HepG2 (cell line): ENCODE measurements at regions not wholly inside any gene's neighbourhood (a gene's known extent, or its start where the extent isn't known, plus 50 kb on each side); places are given as distances from the start of the nearest gene placed in this dataset.

Source experiments
- ATAC-seq: fragments of 200-7000 bp; cut with Tn5 transposase; 3 replicates; pipeline ENCODE4 v1.9.1; 2020; ENCODE audit warnings: mild to moderate bottlenecking, moderate library complexity
- BruUV-seq: library from RNA; stranded (reverse); fragments of 400-500 nt; replicated peaks from 2 replicates; lab custom pipeline; 2021; lab: Mats Ljungman, UMichigan
- CTCF ChIA-PET: fragments of 300-600 bp; formaldehyde crosslinking; extraction: SDS; loops from one replicate; lab custom pipeline; 2021; ENCODE audit warnings: low total read pairs, inconsistent platforms, low intra/inter-chr PET ratio; lab: Yijun Ruan, JAX
- POLR2A ChIA-PET: fragments of 350-600 bp; sonication (Branson Sonifier 250); formaldehyde crosslinking; loops from one replicate; lab custom pipeline; 2020; ENCODE audit warnings: antibody characterized with exemption, inconsistent platforms; lab: Yijun Ruan, JAX
- DNase-seq: peaks from one replicate; pipeline ENCODE4 v3.0.0-alpha.2; 2015; ENCODE audit warnings: low spot score
- FAIRE-seq: peaks from 3 replicates; lab custom pipeline; 2011; peaks lifted over from hg19 to GRCh38; lab: Jason Lieb, UNC
- H2AFZ ChIP-seq: one replicate; pipeline ENCODE4 v1.6.1; 2011; ENCODE audit warnings: low read length, inconsistent platforms
- H3K27ac ChIP-seq: fragments of 300-600 bp; 3 replicates; pipeline ENCODE4 v1.8.0; 2011; ENCODE audit warnings: mixed run types, mild to moderate bottlenecking, mixed read lengths, low read length, inconsistent platforms; ENCODE audit not compliant: insufficient read depth; ENCODE audit errors: extremely low read length
- H3K27me3 ChIP-seq, 2 experiments: fragments of 200-600 bp in 1 of 2; 2 replicates in 1 of 2; 3 replicates in 1 of 2; pipeline versions ENCODE4 v1.6.0 to v1.8.0; 2011; ENCODE audit warnings: low read length in 2 of 2, mild to moderate bottlenecking in 2 of 2, moderate library complexity in 2 of 2, inconsistent platforms in 1 of 2; ENCODE audit not compliant: insufficient read depth in 2 of 2, control insufficient read depth in 1 of 2
- H3K36me3 ChIP-seq, 2 experiments: fragments of 200-600 bp in 1 of 2; replicated peaks in 1 of 2; 2 replicates in 1 of 2; 3 replicates in 1 of 2; pipeline versions ENCODE4 v1.5.1 to v1.8.0; 2011; ENCODE audit warnings: low read length in 2 of 2, inconsistent platforms in 1 of 2; ENCODE audit not compliant: insufficient read depth in 2 of 2, control insufficient read depth in 1 of 2
- H3K4me1 ChIP-seq: 2 replicates; pipeline ENCODE4 v1.5.1; 2012; ENCODE audit warnings: low read length, inconsistent platforms; ENCODE audit not compliant: insufficient read depth
- H3K4me2 ChIP-seq: 2 replicates; pipeline ENCODE4 v1.6.0; 2011; ENCODE audit warnings: low read depth, low read length, inconsistent platforms
- H3K4me3 ChIP-seq, 3 experiments: fragments of 200-600 bp in 1 of 3; sonication (generic), shearing (Covaris generic) in 1 of 3; replicated peaks in 1 of 3; 2 replicates each; pipeline ENCODE4 v1.5.1; 2011 to 2016; ENCODE audit warnings: low read length in 3 of 3, inconsistent platforms in 2 of 3, low read depth in 2 of 3, mild to moderate bottlenecking in 2 of 3, control low read depth in 1 of 3, mixed read lengths in 1 of 3; ENCODE audit not compliant: insufficient read depth in 1 of 3
- H3K79me2 ChIP-seq: one replicate; pipeline ENCODE4 v1.6.1; 2011; ENCODE audit warnings: low read length, inconsistent platforms; ENCODE audit not compliant: insufficient read depth
- H3K9ac ChIP-seq: 2 replicates; pipeline ENCODE4 v1.6.0; 2011; ENCODE audit warnings: mild to moderate bottlenecking, low read depth, low read length, inconsistent platforms; ENCODE audit not compliant: insufficient read depth
- H3K9me3 ChIP-seq: 2 replicates; pipeline ENCODE4 v1.5.1; 2012; ENCODE audit warnings: mild to moderate bottlenecking, low read length
- H4K20me1 ChIP-seq: 2 replicates; pipeline ENCODE4 v1.6.0; 2011; ENCODE audit warnings: inconsistent platforms, mild to moderate bottlenecking, low read length, moderate library complexity; ENCODE audit not compliant: insufficient read depth
- HCFC1 ChIP-seq: fragments of 150-350 bp; IDR thresholded peaks from 2 replicates; pipeline ENCODE4 v1.6.1; 2014; ENCODE audit warnings: low read depth, low read length
- SAFB2 ChIP-seq: sonication (generic); formaldehyde crosslinking; IDR thresholded peaks from 2 replicates; pipeline ENCODE4 v1.5.1; 2020; ENCODE audit warnings: missing genetic modification reagents, low read depth, mild to moderate bottlenecking, borderline replicate concordance
- TMF1 ChIP-seq: sonication (generic); formaldehyde crosslinking; IDR thresholded peaks from 2 replicates; pipeline ENCODE4 v1.8.1; 2022; ENCODE audit warnings: low read depth, missing genetic modification reagents
- ZBTB3 ChIP-seq: sonication (generic); formaldehyde crosslinking; IDR thresholded peaks from 2 replicates; pipeline ENCODE4 v1.4.0; 2020; ENCODE audit warnings: low read depth, mild to moderate bottlenecking, moderate library complexity, missing genetic modification reagents, borderline replicate concordance
- ZFP36L2 ChIP-seq: sonication (generic); formaldehyde crosslinking; IDR thresholded peaks from 2 replicates; pipeline ENCODE4 v1.4.0; 2020; ENCODE audit warnings: missing genetic modification reagents
- ZFP90 ChIP-seq: sonication (generic); formaldehyde crosslinking; IDR thresholded peaks from 2 replicates; pipeline ENCODE4 v1.8.0; 2022; ENCODE audit warnings: missing genetic modification reagents, mild to moderate bottlenecking, inconsistent platforms, borderline replicate concordance
- ZNF460 ChIP-seq: sonication (generic); formaldehyde crosslinking; IDR thresholded peaks from 2 replicates; pipeline ENCODE4 v1.5.1; 2020; ENCODE audit warnings: missing genetic modification reagents, mild to moderate bottlenecking, borderline replicate concordance
- ZNF572 ChIP-seq: sonication (generic); formaldehyde crosslinking; IDR thresholded peaks from 2 replicates; pipeline ENCODE4 v1.5.1; 2020; ENCODE audit warnings: mild to moderate bottlenecking, missing genetic modification reagents
- ZNF720 ChIP-seq: sonication (generic); formaldehyde crosslinking; IDR thresholded peaks from 2 replicates; pipeline ENCODE4 v1.4.0; 2020; ENCODE audit warnings: missing genetic modification reagents
- ZNF883 ChIP-seq: sonication (generic); formaldehyde crosslinking; IDR thresholded peaks from 2 replicates; pipeline ENCODE4 v1.5.1; 2020; ENCODE audit warnings: mild to moderate bottlenecking, missing genetic modification reagents; ENCODE audit errors: not compliant biosample characterization
- WGBS: methylation state at CpG from one replicate; pipeline ENCODE4 v1.1.6; 2017; ENCODE audit warnings: low lambda C conversion rate; 5-methylcytosine and 5-hydroxymethylcytosine counted together
- in situ Hi-C: cut with HindIII; loops from 2 replicates; pipeline ENCODE4 v1.10.0; 2017; ENCODE audit warnings: low pct_unique_long_range_greater_than_20kb; ENCODE audit not compliant: extremely low pct_ligation_motif_present
- intact Hi-C: fragments of 100-400 bp; cut with micrococcal nuclease; formaldehyde crosslinking; loops from one replicate; pipeline ENCODE4 v1.10.0; 2022; ENCODE audit not compliant: unreplicated experiment
- TF ChIP-seq, protein P1 (sequence below): sonication (generic); formaldehyde crosslinking; IDR thresholded peaks from 2 replicates; pipeline ENCODE4 v1.4.0; 2020; ENCODE audit warnings: missing genetic modification reagents, borderline replicate concordance
- TF ChIP-seq, protein P2 (sequence below): sonication (generic); formaldehyde crosslinking; IDR thresholded peaks from 2 replicates; pipeline ENCODE4 v1.5.1; 2020; ENCODE audit warnings: missing genetic modification reagents, mild to moderate bottlenecking, borderline replicate concordance
- TF ChIP-seq, protein P3 (sequence below): sonication (generic); formaldehyde crosslinking; IDR thresholded peaks from 2 replicates; pipeline ENCODE4 v1.4.0; 2020; ENCODE audit warnings: mild to moderate bottlenecking, missing genetic modification reagents

DNA sequence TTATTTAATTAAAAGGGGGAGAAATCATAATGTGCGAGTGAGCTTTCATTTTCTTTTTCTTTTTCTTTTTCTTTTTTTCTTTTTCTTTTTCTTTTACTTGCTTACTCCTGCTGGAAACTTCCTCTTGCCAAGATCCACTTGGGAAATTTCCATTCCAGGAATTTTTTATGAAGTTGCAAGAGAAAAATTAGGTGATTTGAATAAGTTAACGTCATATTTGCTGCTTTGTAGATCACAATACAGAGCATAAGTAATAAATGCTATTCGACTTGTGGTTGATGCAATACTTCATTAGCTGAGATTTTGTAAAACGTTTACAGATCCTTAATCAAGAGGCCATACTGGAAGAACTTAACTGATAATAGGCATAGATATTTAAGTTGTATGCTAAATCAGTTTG, 354.7 kb upstream of the SMIM21 start:
- in situ Hi-C loops, result no loop called here
- Histone ChIP-seq H3K79me2 (no peaks in the 10 kb centered on the region), H3K9me3 (no peaks in the 10 kb centered on the region), H4K20me1 (no peaks in the 10 kb centered on the region), H3K9ac (no peak overlapping the region), H2AFZ (no peak overlapping the region), H3K4me3 (no peak overlapping the region), H3K4me1 (no peaks in the 10 kb centered on the region), H3K36me3 (no peaks in the 10 kb centered on the region), H3K27me3 (peaks cover 3 to 23% of the 10 kb centered on the region in 2 experiments; a peak in 4 of 5 replicates), H3K27ac (no peak overlapping the region), H3K4me2 (no peak overlapping the region)
- TF ChIP-seq ZNF883 (CRISPR knock-in tag) (no peak), ZNF572 (CRISPR knock-in tag) (no peak), ZFP36L2 (CRISPR knock-in tag) (no peak), ZNF460 (no peak), ZFP90 (CRISPR knock-in tag) (no peak), SAFB2 (CRISPR knock-in tag) (no peak), ZBTB3 (no peak), ZNF720 (CRISPR knock-in tag) (no peak), HCFC1 (no peak), TMF1 (CRISPR knock-in tag) (no peak)
- TF ChIP-seq, protein P1, sequence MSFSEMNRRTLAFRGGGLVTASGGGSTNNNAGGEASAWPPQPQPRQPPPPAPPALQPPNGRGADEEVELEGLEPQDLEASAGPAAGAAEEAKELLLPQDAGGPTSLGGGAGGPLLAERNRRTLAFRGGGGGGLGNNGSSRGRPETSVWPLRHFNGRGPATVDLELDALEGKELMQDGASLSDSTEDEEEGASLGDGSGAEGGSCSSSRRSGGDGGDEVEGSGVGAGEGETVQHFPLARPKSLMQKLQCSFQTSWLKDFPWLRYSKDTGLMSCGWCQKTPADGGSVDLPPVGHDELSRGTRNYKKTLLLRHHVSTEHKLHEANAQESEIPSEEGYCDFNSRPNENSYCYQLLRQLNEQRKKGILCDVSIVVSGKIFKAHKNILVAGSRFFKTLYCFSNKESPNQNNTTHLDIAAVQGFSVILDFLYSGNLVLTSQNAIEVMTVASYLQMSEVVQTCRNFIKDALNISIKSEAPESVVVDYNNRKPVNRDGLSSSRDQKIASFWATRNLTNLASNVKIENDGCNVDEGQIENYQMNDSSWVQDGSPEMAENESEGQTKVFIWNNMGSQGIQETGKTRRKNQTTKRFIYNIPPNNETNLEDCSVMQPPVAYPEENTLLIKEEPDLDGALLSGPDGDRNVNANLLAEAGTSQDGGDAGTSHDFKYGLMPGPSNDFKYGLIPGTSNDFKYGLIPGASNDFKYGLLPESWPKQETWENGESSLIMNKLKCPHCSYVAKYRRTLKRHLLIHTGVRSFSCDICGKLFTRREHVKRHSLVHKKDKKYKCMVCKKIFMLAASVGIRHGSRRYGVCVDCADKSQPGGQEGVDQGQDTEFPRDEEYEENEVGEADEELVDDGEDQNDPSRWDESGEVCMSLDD, result no peak
- TF ChIP-seq, protein P2, sequence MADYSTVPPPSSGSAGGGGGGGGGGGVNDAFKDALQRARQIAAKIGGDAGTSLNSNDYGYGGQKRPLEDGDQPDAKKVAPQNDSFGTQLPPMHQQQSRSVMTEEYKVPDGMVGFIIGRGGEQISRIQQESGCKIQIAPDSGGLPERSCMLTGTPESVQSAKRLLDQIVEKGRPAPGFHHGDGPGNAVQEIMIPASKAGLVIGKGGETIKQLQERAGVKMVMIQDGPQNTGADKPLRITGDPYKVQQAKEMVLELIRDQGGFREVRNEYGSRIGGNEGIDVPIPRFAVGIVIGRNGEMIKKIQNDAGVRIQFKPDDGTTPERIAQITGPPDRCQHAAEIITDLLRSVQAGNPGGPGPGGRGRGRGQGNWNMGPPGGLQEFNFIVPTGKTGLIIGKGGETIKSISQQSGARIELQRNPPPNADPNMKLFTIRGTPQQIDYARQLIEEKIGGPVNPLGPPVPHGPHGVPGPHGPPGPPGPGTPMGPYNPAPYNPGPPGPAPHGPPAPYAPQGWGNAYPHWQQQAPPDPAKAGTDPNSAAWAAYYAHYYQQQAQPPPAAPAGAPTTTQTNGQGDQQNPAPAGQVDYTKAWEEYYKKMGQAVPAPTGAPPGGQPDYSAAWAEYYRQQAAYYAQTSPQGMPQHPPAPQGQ, result no peak
- TF ChIP-seq, protein P3, sequence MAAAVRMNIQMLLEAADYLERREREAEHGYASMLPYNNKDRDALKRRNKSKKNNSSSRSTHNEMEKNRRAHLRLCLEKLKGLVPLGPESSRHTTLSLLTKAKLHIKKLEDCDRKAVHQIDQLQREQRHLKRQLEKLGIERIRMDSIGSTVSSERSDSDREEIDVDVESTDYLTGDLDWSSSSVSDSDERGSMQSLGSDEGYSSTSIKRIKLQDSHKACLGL (CRISPR knock-in tag), result no peak
- ATAC-seq (no peak), FAIRE-seq (no peak), DNase-seq (no peak)
- 1% methylated on average over 4 of the region's 4 CpGs for WGBS
- BruUV-seq, result no TSS peak
- CTCF ChIA-PET, result no interaction called here
- POLR2A ChIA-PET, result no interaction called here
- intact Hi-C loops, result no loop called here
